Neural cell (in vitro differentiated cells): ENCODE measurements at regions not wholly inside any gene's neighbourhood (a gene's known extent, or its start where the extent isn't known, plus 50 kb on each side); places are given as distances from the start of the nearest gene placed in this dataset.

ENCODE experiments used
- CTCF ChIP-seq: fragments of 450-650 bp; IDR thresholded peaks from 2 replicates; pipeline ENCODE4 v1.5.1; 2014; ENCODE audit warnings: antibody characterized with exemption, mild to moderate bottlenecking, moderate library complexity; ENCODE audit not compliant: poor library complexity, severe bottlenecking
- EP300 ChIP-seq: fragments of 450-650 bp; conservative IDR thresholded peaks from 2 replicates; pipeline ENCODE4 v1.6.1; 2014; ENCODE audit warnings: antibody characterized with exemption, mild to moderate bottlenecking, moderate library complexity; ENCODE audit not compliant: poor library complexity, severe bottlenecking
- EZH2 ChIP-seq: fragments of 200-600, 300-800 bp; shearing (Covaris generic), sonication (generic); IDR thresholded peaks from 2 replicates; pipeline ENCODE4 v1.6.1; 2014; ENCODE audit warnings: antibody characterized with exemption, low read length, borderline replicate concordance, mild to moderate bottlenecking; ENCODE audit not compliant: insufficient read depth, poor library complexity, severe bottlenecking
- MXI1 ChIP-seq: fragments of 450-650 bp; conservative IDR thresholded peaks from 2 replicates; pipeline ENCODE4 v1.6.1; 2014; ENCODE audit warnings: antibody characterized with exemption, mild to moderate bottlenecking; ENCODE audit not compliant: poor library complexity, severe bottlenecking
- POLR2AphosphoS5 ChIP-seq: IDR thresholded peaks from 2 replicates; pipeline ENCODE4 v1.6.1; 2012
- RAD21 ChIP-seq: fragments of 450-650 bp; conservative IDR thresholded peaks from 2 replicates; pipeline ENCODE4 v1.6.1; 2014; ENCODE audit warnings: antibody characterized with exemption, mild to moderate bottlenecking, moderate library complexity
- REST ChIP-seq: IDR thresholded peaks from 2 replicates; pipeline ENCODE4 v1.6.1; 2012; ENCODE audit warnings: borderline replicate concordance
- SMC3 ChIP-seq: fragments of 450-650 bp; conservative IDR thresholded peaks from 2 replicates; pipeline ENCODE4 v1.6.1; 2014; ENCODE audit warnings: antibody characterized with exemption, mild to moderate bottlenecking, moderate library complexity; ENCODE audit not compliant: poor library complexity
- TAF1 ChIP-seq: IDR thresholded peaks from 2 replicates; pipeline ENCODE4 v1.6.1; 2012; ENCODE audit warnings: low read depth

GRCh38 chr2:147092266-147092665 is 752.6 kb upstream of the ACVR2A start:
- TF ChIP-seq CTCF, result no peak
- TF ChIP-seq EP300, result no peak
- no peak for TF ChIP-seq POLR2AphosphoS5
- no peak for TF ChIP-seq EZH2
- no peak for TF ChIP-seq TAF1
- no peak for TF ChIP-seq RAD21
- TF ChIP-seq MXI1, result no peak
- no peak for TF ChIP-seq REST
- TF ChIP-seq SMC3, result no peak
